Spleen (tissue), 11 donors: ENCODE measurements at regions not wholly inside any gene's neighbourhood (a gene's known extent, or its start where the extent isn't known, plus 50 kb on each side); places are given as distances from the start of the nearest gene placed in this dataset.
A peak's percentile ranks its signal among the peaks of the same experiment; 100 is the strongest.

Experiments used
- DNase-seq: peaks from one replicate; pipeline ENCODE4 v3.0.0-alpha.2; 2020
- H3K27ac ChIP-seq, 8 donors: fragments of 200-600 bp; sonication (generic) in 7 of 8; 1 replicate in 4 of 8; 2 replicates in 4 of 8; pipeline versions ENCODE4 v1.5.0 to v1.8.0; 2016 to 2021; ENCODE audit warnings: inconsistent platforms in 4 of 8, mild to moderate bottlenecking in 4 of 8, moderate library complexity in 1 of 8
- H3K27me3 ChIP-seq, 7 donors: fragments of 200-600 bp; sonication (generic) in 6 of 7; replicated peaks in 1 of 7; 1 replicate in 4 of 7; 2 replicates in 3 of 7; pipeline versions ENCODE4 v1.5.0 to v1.8.0; 2016 to 2021; ENCODE audit warnings: inconsistent platforms in 3 of 7, mild to moderate bottlenecking in 1 of 7
- H3K36me3 ChIP-seq, 6 donors: fragments of 200-600 bp; sonication (generic) in 5 of 6; 1 replicate in 4 of 6; 2 replicates in 2 of 6; pipeline versions ENCODE4 v1.5.0 to v1.8.0; 2016 to 2021; ENCODE audit warnings: inconsistent platforms in 2 of 6
- H3K4me1 ChIP-seq, 6 donors: fragments of 200-600 bp; sonication (generic) in 5 of 6; 1 replicate in 3 of 6; 2 replicates in 3 of 6; pipeline versions ENCODE4 v1.5.0 to v1.8.0; 2016 to 2021; ENCODE audit warnings: inconsistent platforms in 3 of 6
- H3K4me3 ChIP-seq, 8 donors: fragments of 200-600 bp; sonication (generic) in 7 of 8; 1 replicate in 4 of 8; 2 replicates in 4 of 8; pipeline versions ENCODE4 v1.5.0 to v1.8.0; 2016 to 2021; ENCODE audit warnings: inconsistent platforms in 4 of 8, mild to moderate bottlenecking in 4 of 8, moderate library complexity in 2 of 8
- H3K9me3 ChIP-seq, 8 donors: fragments of 200-600 bp; sonication (generic) in 7 of 8; 1 replicate in 4 of 8; 2 replicates in 4 of 8; pipeline versions ENCODE4 v1.5.0 to v1.8.0; 2016 to 2021; ENCODE audit warnings: inconsistent platforms in 4 of 8
- CTCF ChIP-seq, 11 experiments: fragments of 200-600 bp in 7 of 11; fragments of 450-650 bp in 4 of 11; sonication (generic) in 4 of 11; IDR thresholded peaks in 8 of 11; conservative IDR thresholded peaks in 3 of 11; 1 replicate in 7 of 11; 2 replicates in 4 of 11; pipeline versions ENCODE4 v1.4.0 to v1.8.0; 2016 to 2021; ENCODE audit warnings: antibody characterized with exemption in 11 of 11, inconsistent platforms in 4 of 11, mild to moderate bottlenecking in 1 of 11
- POLR2A ChIP-seq, 3 donors: fragments of 450-650 bp; IDR thresholded peaks; one replicate each; pipeline ENCODE4 v1.5.1; 2017; ENCODE audit warnings: antibody characterized with exemption in 3 of 3, mild to moderate bottlenecking in 1 of 3
- POLR2AphosphoS5 ChIP-seq, 3 donors: sonication (generic); formaldehyde crosslinking; IDR thresholded peaks; one replicate each; pipeline ENCODE4 v1.5.1; 2017; ENCODE audit warnings: antibody characterized with exemption in 3 of 3
- WGBS, 5 donors: extraction: QIAGEN DNeasy Blood & Tissue Kit in 3 of 5; methylation state at CpG; one replicate each; pipeline versions ENCODE4 v1.1.5 to v1.1.7; 2013 to 2018; 5-methylcytosine and 5-hydroxymethylcytosine counted together
- intact Hi-C: fragments of 100-400 bp; cut with DNase I; formaldehyde crosslinking; loops from one replicate; pipeline ENCODE4 v1.15.0; 2023; ENCODE audit warnings: low total_unique reads
- donor health status: healthy with polysubstance abuse.
- donor health status: DM: no; HTN: no; CAD: no; lungs with moderate emphysema.
- donor health status: DM: no; HTN: no; CAD: no.
- donor health status: Bipolar disorder and iron deficiency.
- donor health status: healthy.
- donor health status: DM: no; HTN: no; CAD: no.
- donor health status: DM: yes; HTN: yes; CAD: no.

- Histone ChIP-seq H3K9me3 (no peaks in the 10 kb centered on the region), H3K27ac (no peak overlapping the region), H3K27me3 (peaks cover 0 to 11% (median 0%) of the 10 kb centered on the region in 7 donors), H3K4me3 (no peak overlapping the region), H3K36me3 (no peaks in the 10 kb centered on the region), H3K4me1 (peaks cover 0 to 26% (median 20%) of the 10 kb centered on the region in 6 donors)
- WGBS, 5 donors, result 86 to 91% (median 88%) methylated on average over 4 of the region's 4 CpGs
- DNase-seq, result peak; percentile 35
- TF ChIP-seq POLR2A (IDR thresholded peaks at IDR 0.05) (no peak), CTCF (IDR thresholded peaks at IDR 0.05 in 8 of 11, conservative IDR thresholded peaks at IDR 0.05 in 3 of 11) (no peak), POLR2AphosphoS5 (IDR thresholded peaks at IDR 0.05) (no peak)
- intact Hi-C loops, result no loop called here
Measured at GRCh38 chr20:23249541-23249940, 101.0 kb upstream of the NXT1 start.

GRCh38 chr20:23248461-23248882 is 102.1 kb upstream of the NXT1 start:
- DNase-seq, result peak; percentile 9
- Histone ChIP-seq H3K4me1 (peaks cover 0 to 26% (median 20%) of the 10 kb centered on the region in 6 donors), H3K9me3 (no peaks in the 10 kb centered on the region), H3K27me3 (peaks cover 0 to 7% (median 0%) of the 10 kb centered on the region in 7 donors), H3K27ac (no peak overlapping the region), H3K4me3 (no peak overlapping the region), H3K36me3 (no peaks in the 10 kb centered on the region)
- TF ChIP-seq POLR2A (IDR thresholded peaks at IDR 0.05), result no peak
- 67 to 88% (median 71%) methylated on average over 2 of the region's 2 CpGs for WGBS, 5 donors
- intact Hi-C loops, result no loop called here

GRCh38 chr20:23246717-23247664 is 103.6 kb upstream of the NXT1 start:
- DNase-seq, result peak; percentile 61
- H3K36me3 ChIP-seq, result no peaks in the 10 kb centered on the region

GRCh38 chr20:23245553-23246181 is 104.9 kb upstream of the NXT1 start:
- WGBS, 5 donors, result 32 to 45% (median 37%) methylated on average over 10 to 11 of the region's 11 CpGs
- H3K4me1 ChIP-seq, result peaks cover 0 to 26% (median 20%) of the 10 kb centered on the region in 6 donors
- H3K36me3 ChIP-seq, result no peaks in the 10 kb centered on the region
- peak overlapping the region in 3 of 8 donors; percentile 26 to 58 (median 57) for H3K27ac ChIP-seq
- no peak overlapping the region for H3K4me3 ChIP-seq
- peaks cover 0 to 12% (median 0%) of the 10 kb centered on the region in 7 donors for H3K27me3 ChIP-seq
- intact Hi-C loops, result no loop called here
- TF ChIP-seq POLR2A (IDR thresholded peaks at IDR 0.05) (no peak), POLR2AphosphoS5 (IDR thresholded peaks at IDR 0.05) (peak in 2 of 3 donors; percentile 25 to 29), CTCF (IDR thresholded peaks at IDR 0.05 in 8 of 11, conservative IDR thresholded peaks at IDR 0.05 in 3 of 11) (peak; percentile 26 to 75 (median 52))
- DNase-seq, result peak; percentile 88
- no peaks in the 10 kb centered on the region for H3K9me3 ChIP-seq

More at GRCh38 chr20:23246717-23247664, 103.6 kb upstream of the NXT1 start:
- Histone ChIP-seq H3K9me3 (no peaks in the 10 kb centered on the region), H3K27ac (peak overlapping the region in 6 of 8 donors; percentile 18 to 60 (median 50)), H3K4me1 (peaks cover 0 to 26% (median 20%) of the 10 kb centered on the region in 6 donors), H3K4me3 (no peak overlapping the region), H3K27me3 (peaks cover 0 to 7% (median 0%) of the 10 kb centered on the region in 7 donors)
- TF ChIP-seq POLR2A (IDR thresholded peaks at IDR 0.05) (no peak), POLR2AphosphoS5 (IDR thresholded peaks at IDR 0.05) (peak in 2 of 3 donors; percentile 14 to 22), CTCF (IDR thresholded peaks at IDR 0.05 in 8 of 11, conservative IDR thresholded peaks at IDR 0.05 in 3 of 11) (no peak)
- WGBS, 5 donors, result 49 to 69% (median 63%) methylated on average over 21 of the region's 21 CpGs
- intact Hi-C loops, result no loop called here
